ENCODE measurements at regions not wholly inside any gene's neighbourhood (a gene's known extent, or its start where the extent isn't known, plus 50 kb on each side); places are given as distances from the start of the nearest gene placed in this dataset.

DNA sequence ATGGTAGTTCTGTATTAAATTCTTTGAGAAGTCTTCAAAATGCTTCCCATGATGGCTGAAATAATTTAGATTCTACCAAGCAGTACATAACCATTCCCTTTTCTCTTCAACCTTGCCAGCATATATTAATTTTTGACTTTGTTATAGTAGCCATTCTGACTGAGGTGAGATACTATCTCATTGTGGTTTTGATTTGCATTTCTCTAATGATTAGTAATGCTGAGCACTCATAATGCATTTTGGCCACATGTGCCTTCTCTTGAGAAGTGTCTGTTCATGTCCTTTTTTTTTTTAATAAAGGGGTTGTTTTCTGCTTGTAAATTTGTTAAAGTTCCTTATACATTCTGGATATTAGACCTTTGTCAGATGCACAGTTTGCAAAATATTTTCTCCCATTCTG lies 173.9 kb downstream of the CALCRL start:
- no peak for DNase-seq (ENCODE audit: low read depth)

DNA sequence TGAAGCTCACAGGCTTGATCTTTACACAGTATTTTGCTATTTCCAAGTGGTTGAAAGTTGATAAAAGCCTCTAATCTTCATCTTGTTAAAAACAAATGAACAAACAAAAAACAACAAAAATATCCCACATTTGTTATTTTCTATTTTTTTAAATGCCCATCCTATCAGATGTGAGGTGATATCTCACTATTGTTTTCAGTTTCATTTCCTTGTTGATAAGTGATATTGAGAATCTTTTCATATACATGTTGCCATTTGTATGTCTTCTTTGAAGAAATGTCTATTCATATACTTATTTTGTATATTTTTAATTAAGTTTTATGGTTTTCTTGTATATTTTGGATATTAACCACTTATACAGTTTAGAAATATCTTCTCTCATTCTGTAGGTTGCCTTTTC lies 175.8 kb downstream of the CALCRL start:
- no peak for DNase-seq (ENCODE audit: low read depth)

DNA sequence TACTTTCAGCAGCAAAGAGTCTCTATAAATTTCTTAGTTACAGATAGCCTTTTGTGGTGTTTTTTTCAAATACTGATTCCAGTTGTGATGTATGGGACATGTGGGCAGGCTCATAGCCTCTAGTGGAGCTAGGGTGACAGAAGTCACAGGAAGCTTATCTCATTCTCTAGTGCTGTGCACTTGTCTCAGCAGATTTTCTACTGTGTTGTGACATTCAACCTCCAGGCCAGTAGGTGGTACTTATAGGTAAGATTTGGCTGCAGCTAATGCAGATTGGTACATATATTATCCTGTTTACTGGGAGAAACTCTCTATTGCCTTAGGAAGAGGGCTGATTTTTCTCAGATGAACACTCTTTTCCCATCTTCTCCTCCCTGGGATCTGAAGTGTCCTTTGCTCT lies 176.2 kb downstream of the CALCRL start:
- DNase-seq (ENCODE audit: low read depth), result no peak

DNA sequence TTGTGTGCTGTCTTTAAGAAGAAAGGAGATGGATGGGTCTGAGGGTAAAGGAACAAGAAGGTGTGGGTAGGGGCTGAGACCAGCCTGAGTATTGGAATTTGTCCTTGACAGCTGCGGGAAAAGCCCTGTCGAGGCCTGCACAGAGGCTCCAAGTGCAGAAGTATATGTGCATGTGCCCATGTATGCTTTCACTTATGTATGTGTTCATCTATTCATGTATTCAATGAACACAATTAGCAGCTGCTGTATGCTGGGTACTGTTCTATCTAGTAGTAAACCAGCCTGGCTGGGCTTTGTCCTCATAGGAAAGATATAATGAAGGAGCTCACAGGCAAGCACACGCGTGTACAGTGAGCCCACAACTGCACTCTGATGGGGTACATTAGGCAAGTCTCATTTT lies 181.4 kb downstream of the CALCRL start:
- no peak for DNase-seq (ENCODE audit: low read depth)

DNA sequence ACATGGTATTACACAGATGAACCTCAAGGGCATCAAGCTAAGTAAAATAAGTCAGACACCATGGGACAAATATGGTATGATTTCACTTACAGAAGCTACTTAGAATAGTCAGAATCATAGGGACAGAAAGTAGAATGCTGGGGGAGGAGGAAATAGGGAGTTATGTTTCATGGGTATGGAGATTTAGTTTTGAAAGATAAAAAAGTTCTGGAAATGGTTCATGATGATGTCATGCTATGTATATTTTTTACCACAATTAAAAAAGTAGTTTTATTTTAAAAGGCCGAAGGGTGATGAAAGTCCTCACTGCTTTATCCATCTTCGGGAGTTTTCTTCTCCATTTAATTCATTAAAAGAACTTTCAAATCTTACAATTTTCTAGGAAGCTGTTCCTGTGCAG lies 181.9 kb downstream of the CALCRL start:
- DNase-seq (ENCODE audit: low read depth), result no peak

DNA sequence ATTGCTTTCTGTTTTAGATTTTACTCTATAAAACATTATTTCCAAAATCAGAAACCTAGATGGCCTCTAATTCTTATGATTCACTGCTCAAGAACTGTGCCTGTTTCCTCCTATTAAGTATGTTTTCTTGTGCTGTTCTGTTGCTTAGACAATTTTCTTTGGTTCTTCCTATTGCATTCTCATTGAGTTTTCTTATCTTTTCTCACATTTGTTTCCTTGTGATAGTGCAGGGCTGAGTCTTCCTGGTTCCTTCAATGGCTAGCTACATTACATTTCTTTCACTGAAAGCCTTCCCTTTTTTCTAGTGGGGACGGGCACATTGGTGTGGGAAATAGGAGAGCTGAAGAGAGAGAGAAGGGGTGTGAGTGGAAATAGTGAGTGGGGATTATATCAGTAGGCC lies 183.4 kb downstream of the CALCRL start:
- no peak for DNase-seq (ENCODE audit: low read depth)

DNA sequence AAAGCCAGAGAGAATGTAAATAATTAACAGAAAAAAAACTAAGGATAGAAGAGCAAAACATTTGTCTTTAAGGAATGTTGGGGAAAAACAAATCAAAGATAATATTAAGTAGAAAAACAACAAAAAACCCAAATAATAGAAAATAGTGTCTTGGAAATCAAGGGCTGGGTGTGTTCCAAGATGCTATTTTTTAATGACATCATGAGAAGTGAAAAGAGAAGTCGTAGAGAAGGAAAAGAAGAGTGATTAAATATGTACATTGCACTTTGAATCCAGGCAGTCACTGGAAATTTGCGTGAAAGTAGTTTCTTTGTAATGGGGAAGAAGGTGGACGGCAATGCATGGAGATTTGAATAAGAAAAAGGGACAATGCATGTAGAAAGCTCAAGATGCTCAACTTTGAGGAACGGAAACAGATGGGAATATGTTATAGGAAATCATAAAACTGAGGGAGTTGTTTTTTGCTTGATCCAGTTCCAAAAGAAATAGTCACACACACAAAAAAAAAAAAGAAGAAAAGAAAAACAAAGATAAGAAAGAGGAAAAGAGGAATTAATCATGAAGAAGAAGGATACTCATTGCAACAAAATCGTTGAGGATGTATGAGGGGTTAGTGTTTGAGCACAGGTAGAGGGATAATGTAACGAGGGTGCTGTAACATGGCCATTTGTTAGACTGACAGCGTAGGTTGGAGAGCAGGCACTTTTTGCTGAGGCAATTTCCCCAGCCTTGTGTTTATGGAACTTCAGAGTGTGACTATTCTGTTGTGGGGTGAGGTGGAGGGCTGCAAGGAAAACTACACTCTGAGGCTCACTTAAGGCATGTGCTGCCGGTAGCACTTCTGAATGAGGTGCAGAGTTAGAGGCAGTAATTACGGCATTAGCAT lies 184.1 kb downstream of the CALCRL start:
- no peak for DNase-seq (ENCODE audit: low read depth)

DNA sequence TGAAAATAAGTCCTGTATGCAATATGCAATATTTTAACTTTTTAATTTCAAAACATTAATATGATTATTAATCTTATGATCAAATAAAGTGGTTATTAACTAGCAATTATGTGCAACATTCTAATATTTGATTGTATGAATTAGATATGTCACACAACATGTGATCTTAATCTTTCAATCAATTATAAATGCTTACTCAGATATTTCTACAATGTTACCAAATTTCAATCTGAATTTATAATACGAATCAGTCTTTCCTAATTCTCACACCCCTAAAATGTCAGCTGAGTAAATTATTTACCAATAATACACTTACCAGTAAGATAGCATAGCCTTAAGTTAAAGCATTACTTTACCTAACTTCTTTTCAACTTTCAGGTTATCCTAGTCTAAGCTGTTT lies 186.3 kb downstream of the CALCRL start:
- DNase-seq (ENCODE audit: low read depth), result no peak

DNA sequence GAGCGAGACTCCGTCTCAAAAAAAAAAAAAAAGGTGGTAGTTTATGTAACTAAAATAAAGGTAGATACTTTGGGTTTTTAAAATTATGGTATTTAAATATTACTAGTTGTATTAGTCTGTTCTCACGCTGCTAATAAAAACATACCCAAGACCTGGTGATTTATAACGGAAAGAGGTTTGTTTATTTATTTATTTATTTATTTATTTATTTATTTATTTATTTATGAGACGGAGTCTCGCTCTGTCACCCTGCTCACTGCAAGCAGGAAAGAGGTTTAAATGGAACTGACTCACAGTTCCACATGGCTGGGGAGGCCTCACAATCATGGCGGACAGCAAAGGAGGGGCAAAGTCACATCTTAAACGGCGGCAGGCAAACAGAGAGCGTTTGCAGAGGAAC lies 196.0 kb downstream of the CALCRL start:
- DNase-seq (ENCODE audit: low read depth), result no peak

DNA sequence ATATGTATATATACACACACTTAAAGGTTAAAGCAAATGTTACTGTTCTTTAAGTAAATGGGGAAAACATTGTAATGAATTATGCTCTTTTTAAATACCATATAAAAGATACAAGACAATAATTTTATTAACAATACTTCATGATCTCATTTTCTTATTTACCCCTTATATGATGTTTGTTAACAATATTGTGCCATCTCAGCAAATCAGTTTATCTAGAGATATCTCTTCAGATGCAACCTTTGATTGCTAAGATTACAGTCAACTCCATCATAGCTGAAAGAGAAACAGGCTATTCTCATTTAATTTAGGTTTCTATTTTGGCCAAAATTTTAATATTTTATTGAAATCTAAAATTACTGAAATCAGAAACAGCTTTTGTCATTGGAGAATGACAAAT lies 197.9 kb downstream of the CALCRL start:
- no peak for DNase-seq (ENCODE audit: low read depth)

DNA sequence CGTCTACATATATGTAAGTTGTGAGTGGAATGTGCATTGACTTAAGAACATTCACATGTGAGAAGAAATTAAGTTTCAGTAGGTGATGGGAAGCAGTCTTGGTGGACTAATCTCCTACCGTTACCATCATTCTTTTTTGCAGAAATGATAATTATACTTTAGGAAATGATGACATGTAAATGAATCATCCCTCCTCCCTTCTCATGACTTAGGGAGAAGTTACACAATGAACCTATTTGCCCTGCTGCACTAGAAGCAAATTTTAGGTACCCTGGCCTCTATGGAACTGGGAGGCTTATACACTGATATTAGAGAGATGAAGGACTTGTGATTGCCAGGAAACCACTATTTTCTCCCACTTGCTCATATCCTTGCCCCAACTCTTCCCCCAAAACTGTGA lies 214.2 kb downstream of the CALCRL start:
- DNase-seq (ENCODE audit: low read depth), result no peak

DNA sequence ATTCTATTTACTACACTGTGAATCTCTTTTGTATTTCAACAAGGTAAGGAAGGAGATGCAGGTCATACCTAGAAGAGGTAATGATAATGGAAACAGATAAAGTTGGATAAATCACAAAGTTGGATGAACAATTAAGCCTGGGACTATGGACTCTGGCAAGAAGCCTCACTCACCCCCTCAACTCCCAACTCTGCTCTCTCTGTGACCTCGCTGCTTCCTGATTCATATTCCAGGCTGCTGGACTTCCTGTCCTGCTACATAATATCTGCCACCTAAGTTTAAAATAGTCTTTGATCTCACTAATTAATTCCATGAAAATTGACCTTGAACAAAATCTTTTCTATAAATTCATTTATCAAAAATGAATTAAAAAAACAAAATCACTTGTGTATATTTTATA lies 215.3 kb downstream of the CALCRL start:
- no peak for DNase-seq (ENCODE audit: low read depth)

DNA sequence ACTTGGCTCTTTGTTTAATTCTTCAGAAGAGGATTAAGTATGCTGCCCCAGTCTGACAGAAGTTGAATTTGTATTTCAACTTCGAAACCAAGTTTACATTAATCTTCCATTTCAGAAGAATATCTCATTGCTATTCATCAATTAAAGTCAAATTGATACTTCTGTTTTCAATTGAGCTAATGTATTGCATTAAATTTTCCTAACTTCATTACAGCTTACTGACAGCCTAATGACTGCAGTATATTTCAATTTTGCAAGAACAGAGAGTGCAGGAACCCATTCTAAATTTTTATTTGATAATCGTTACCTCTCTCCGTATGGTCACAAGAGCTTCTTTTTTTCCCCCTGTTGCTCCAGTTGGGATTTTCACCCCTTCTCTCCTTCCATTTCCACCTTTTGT lies 218.0 kb downstream of the CALCRL start:
- no peak for DNase-seq (ENCODE audit: low read depth)

DNA sequence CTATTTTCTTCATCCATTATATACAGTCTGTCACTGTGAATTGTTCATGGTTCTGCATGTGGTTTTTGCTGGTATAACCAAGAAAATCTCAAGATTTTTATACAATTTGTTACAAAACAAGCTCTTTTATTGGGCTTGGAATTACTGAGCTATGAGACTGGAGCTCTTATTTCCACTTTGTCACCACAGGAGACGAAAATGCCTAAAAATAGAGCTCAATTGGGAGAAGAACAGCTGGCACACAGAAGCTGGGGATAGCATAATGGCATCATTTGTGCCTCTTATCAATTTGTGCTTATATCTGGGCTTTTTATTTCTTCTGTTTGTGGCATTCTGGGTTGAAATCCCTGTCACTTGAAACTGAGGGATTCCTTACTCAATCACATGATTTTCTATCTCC lies 219.1 kb downstream of the CALCRL start:
- DNase-seq (ENCODE audit: low read depth), result no peak

DNA sequence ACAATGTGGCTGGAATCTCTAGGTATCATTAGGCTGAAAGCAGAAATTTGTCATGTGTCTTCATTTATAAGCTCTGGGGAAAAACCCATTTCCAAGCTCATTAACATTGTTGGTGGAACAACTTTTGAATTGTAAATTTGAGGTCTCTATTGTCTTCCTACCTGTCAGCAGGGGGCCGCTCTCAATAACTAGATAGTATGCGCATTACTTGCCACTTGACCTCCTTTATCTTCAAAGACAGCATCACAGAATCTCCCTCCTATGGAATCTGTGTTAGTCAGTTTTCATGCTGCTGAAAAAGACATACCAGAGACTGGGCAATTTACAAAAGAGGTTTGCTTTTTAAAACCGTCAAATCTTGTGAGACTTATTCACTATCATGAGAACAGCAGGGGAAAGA lies 223.1 kb downstream of the CALCRL start:
- DNase-seq (ENCODE audit: low read depth), result no peak

DNA sequence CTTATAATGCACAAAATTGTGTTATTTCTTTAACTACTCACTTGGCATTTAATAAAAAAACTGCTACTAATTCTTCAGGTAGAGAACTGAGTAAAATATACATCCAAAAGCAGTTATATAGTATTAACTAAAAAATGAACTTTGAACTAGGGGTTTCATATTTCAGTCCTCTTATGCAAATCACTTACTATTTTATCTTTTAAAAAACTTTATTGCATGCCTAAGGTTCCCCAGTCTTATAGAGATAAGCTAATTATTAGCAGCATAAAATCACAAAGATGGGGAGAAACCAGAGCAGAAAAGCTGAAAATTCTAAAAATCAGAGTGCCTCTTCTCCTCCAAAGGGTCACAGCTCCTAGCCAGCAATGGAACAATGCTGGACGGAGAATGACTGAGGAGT lies 228.0 kb downstream of the CALCRL start:
- DNase-seq (ENCODE audit: low read depth), result no peak

DNA sequence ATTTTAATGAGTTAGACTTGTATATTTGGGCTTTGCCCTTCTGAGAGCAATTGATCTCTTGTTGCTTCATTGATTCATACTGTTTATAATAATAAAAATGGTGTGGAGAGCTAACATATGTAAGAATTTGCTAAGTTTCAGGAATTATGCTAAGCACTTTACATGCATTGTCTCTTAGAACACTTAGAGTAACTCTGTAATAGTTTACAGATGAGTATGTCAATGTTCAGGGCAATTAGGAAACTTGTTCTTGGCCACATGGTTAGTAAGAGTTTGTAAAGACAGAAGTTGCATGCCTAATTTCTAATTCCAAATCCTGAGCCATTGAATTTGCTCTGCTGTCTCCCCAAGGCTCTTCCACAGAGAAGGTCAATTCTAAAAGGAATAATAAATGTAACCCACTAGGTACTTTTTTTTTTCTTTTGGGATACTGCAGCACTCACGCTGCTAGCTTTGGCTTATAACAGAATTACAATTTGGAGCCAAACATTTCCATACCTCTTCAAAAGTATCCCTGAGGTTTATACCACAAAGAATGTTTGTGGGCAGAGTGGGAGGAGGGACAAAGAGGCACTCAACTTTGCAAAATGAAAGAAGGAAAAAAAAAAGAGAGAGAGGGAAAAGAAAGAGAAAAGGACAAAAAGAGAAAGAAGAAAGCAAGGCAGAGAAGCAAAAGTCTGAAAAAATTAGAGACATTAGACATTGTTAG lies 232.4 kb downstream of the CALCRL start:
- DNase-seq (ENCODE audit: low read depth), result peak; percentile 32

DNA sequence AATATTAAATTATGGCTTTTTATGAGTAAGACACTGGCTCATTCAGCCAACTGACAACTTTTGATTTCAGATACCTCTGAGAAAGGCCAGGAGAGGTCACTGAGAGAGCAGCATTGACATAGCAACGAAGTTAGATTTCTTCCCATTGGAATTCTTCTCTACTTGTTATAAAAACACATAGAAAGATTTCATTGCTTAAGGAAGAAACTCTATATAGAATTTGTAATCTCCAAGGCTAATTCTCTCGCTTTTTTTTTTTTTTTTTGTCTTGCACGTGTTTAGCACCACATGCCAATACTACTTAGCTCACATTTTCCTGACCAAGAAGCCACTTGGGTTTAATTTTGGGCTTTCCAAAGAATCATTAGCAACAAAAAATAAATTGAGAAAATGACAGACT lies 233.7 kb downstream of the CALCRL start:
- no peak for DNase-seq (ENCODE audit: low read depth)

DNA sequence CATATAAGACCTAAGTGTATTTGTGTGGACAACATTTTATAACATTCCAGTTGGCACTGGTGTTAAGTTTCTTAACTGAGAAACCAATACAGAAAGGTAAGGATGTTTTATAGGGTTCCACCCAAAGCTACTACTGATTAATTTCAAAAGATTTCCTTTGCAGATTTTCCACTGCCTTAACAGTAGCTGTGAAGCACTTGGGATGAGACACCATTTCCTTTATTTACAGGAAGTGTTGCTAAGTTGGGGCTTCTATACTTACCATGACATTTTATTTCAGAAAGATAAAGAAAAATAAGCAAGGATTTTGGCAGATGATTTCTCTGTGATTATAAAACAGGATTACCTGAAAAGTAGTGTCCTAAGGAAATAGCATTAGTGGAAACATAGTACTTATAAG lies 234.3 kb downstream of the CALCRL start:
- no peak for DNase-seq (ENCODE audit: low read depth)

DNA sequence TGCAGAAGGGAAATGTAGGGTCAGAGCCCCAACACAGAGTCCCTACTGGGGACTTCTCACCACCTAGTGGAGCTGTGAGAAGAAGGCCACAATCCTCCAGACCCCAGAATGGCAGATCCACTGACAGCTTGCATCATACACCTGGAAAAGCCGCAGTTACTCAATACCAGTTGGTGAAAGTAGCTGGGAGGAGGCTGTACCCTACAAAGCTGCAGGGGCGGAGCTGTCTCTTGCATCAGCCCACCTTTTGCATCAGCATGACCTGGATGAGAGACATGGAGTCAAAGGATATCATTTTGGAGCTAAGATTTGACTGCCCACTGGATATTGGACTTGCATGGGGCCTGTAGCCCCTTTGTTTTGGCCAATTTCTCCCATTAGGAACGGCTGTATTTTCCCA lies 237.3 kb downstream of the CALCRL start:
- no peak for DNase-seq (ENCODE audit: low read depth)

DNA sequence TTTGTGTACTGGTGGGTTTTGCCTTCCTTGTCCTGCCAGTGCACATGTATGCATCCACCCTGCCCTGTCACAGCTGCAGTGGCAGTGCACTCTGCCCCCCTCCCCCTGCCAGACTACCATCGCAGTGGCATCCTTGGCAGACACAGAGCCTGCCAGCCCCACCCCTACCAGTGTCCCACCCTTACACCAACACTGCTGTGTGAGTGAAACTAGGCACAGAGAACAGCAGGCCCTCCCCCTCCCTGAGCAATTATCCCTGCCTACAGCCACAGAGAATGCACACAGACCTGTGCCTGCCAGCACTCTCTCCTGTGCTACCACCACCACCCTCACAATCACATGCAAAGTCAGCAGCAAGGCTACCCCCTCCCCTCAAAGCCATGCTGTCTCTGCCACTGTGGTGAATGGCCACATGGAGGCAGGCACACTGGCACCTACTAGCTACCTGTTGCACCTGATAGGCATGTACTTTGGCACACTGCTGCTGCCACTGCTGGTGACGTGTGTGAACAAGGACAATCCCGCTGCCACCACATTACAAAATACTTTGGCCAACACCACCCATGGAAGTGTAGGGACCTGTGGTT lies 239.8 kb downstream of the CALCRL start:
- no peak for DNase-seq (ENCODE audit: low read depth)

DNA sequence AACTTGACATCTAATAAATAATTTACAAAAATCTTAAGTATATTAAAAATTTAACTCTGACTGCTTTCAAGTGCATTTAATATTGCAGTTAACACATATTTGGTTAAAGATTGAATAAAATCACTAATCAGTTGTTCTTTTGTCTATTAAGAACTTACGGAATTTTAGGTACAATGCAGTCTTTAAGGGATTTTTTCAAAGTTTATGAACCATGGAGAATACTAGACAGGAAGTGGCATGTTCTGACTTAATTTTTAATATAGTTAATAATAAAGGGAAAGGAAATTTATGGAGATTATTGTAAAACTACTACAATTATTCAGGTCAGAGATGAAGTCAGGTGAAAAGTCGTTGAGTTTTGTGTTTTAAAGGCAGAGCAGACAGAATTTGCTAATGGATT lies 240.9 kb downstream of the CALCRL start:
- peak; percentile 61 for DNase-seq (ENCODE audit: low read depth)

DNA sequence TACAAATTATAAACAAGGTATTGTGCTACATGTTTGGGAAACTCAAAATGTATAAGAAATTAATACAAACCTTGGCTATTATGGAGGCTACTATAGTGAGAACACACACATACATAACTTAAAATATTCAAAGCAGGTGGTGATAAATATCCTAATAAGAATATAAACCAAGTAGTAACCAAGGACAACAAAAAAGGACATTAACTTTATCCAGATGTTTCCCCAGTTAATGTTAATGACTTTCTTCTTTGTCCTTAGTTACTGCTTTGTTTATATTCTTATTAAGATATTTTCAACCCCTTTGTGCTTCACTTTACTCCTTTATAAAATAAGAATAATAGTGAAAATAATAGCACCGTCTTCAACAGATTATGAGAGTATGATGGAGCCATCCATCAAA lies 241.6 kb downstream of the CALCRL start:
- no peak for DNase-seq (ENCODE audit: low read depth)

Data from renal cortical epithelial cell (primary cell).